GM21515 (cell line): ENCODE measurements at regions not wholly inside any gene's neighbourhood (a gene's known extent, or its start where the extent isn't known, plus 50 kb on each side); places are given as distances from the start of the nearest gene placed in this dataset.

Experiments
- ATAC-seq: cut with Tn5 transposase; IDR thresholded peaks from one replicate; pipeline ENCODE4 v1.9.1; 2021; ENCODE audit not compliant: unreplicated experiment

DNA sequence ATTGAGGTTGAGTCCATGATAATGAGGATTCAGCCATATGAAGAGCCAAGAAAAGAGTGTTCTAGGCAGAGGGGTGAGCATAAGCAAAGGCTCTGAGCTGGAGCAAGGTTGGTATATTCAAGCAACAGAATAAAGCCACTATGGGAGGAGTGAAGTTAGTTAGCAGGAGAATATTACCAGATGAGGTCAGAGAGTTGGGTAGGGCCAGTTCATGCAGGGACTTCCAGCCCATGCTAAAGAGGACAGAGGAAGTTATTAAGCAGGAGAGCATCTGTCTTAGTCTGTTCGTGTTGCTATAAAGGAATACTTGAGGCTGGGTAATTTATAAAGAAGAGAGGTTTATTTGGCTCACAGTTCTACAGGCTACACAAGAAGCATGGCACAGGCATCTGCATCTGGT is 57.1 kb upstream of the ATG10 start:
- no peak for ATAC-seq

DNA sequence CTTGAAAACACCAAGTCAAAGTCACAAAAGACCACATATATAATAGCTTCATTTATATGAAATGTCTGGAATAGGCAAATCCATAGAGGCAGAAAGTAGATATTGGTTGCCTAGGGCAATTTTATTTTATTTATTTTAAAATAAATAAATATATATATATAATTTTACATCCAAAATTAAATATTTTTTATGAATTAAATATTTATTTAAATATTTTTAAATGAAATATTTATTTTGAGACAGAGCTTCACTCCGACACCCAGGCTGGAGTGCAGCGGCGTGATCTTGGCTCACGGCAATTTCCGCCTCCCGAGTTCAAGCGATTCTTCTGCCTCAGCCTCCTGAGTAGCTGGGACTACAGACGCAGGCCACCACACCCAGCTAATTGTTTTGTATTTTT is 58.9 kb upstream of the ATG10 start:
- ATAC-seq = no peak

DNA sequence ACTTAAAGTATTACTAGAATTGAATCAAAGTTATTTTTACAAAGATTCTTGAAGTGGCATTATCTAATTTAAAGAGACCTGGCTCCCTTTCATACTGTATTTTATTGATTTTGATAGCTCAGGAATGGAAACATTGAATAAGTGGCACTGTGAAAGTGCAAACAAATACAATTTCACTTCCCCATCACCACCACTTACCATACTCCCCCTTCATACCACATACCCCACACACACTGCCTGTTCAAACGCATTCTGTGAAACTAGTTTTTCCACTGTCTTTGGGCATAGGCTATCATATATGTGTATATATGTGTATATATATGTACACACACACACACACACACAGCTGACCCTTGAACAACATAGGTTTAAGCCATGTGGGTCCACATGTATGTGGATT is 62.1 kb upstream of the ATG10 start:
- ATAC-seq = peak; percentile 48

DNA sequence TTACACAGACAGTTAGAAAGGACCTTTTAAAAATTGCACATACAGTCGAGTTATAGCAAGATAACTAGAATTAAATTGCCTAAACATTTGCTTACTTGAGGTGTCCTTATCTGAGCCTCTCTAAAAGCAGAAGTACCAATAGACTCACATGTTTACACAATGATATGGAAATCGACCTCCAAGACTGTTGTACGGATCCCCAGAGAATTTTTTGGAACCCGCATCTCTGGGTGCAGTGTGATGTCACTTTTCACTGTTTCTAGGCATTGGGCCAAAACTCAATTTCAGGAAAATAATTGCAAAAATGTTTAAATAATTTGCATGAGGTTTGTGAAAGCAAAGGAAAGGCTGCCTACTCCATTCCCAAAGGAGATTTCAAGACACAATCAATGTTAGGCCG is 63.1 kb upstream of the ATG10 start:
- ATAC-seq = no peak

DNA sequence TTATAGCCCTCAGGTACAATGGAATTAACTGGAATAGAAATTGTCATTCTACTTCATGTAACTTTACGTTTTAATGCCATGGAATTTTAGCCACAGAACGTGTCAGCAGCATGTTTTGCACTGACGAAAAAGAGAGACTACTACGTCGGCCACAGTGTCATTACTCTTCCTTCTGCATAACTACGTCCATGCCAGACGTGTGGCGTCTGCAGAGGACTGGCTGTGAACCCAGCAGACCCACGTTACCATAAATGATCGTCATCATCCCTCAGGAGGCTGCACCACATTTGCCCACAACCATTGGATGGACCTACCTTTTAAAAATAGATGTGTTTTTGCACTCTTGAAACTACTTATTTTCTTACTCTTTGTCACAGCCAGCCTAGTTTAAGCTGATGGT is 63.8 kb upstream of the ATG10 start:
- no peak for ATAC-seq

DNA sequence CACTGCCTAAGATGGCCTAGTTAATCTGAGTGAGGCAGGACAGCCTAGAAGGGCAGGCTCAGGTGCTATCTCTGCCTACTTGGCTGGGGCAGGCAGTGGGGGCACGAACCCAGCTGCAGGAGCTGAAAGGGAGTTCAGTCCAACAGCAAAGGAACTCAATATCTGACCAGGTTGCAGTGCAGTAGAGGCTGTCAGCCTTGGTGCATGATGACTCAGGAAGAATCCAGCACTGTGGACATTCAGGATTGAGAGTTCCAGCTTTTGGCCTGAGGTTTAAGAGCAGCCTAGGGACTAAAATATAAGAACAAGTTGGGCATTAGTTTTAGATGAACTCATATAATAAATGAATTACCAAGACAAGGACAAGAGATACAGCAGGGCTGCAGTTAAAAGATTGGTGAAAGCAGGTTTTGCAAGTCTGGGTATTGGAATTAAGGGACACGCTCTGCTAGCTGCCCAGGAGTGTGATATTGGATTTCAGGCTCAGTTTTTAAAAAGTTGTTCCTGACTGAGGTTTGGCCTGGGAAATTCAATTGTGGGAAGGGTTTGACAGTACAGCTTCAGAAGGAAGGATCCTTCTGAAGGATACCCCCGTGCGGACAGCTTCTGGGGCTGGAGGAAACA is 64.7 kb upstream of the ATG10 start:
- no peak for ATAC-seq

DNA sequence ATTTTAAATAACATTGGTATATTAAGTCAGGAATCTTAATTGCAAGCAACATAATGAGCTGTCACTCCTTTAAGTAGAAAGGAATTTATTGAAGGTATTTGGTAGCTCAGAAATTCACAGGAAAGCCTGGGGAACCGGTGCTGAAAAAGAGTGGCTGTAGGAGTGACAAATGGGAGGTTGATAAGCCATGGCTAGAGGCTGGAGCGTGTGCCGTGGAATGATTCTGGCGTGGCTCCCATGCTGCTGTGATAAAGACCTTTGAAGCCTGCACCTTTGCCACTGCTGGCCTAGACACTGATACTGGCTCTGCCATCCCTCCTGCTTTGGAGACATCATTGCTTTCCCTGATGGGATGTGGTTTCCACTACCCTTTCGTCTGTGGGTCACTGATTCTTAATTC is 65.7 kb upstream of the ATG10 start:
- ATAC-seq = no peak

DNA sequence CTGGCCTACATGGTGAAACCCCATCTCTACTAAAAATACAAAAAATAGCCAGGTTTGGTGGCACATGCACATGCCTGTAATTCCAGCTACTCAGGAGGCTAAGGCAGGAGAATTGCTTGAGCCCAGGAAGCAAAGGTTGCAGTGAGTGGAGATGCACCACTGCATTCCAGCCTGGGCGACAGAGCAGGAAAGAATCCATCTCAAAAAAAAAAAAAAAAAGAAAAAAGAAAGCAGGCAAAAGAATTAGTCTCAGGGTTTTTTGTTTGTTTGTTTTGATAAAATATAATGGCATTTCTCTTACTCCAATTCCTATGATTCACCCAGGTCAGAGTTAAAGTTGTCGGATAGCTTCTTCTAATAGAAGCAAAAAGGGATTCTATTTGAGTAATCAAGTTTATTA is 67.0 kb upstream of the ATG10 start:
- no peak for ATAC-seq

DNA sequence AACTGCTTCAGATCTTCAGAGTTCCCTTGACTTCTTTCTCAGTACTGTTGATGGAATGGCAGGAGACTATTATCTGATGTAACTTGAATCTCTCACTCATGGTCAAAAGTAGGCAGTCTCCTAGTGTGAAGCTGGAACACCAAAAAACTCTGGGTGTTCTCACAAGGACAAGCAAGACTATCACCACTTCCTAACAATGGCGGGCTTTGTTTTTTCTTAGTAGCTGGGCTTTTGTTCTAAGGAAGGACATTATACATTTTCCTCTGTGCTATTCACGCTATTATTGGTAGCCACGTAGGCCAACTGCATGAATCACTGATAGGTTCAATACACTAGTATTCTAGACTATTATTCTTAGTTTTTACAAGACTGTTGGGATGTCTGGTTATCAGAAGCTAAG is 67.7 kb upstream of the ATG10 start:
- no peak for ATAC-seq

DNA sequence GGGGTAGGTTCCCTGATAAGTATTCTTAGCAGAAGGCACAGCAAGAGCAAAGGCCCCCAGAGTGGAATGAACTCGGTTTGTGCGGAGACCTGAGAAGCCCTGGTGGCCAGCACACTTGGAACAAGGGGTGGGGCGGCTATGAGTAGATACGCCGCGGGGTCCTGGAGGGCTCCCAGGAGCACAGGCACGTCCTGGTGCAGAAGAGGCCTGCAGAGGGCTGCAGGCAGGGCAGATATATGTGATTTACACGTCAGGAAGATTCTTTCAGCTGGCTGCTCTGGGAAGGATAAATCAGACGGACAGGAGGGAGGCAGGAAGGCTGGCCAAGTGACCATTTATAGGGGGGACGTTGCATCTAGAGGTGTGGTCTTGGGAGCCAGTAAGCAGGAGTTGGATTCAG is 70.2 kb upstream of the ATG10 start:
- no peak for ATAC-seq

DNA sequence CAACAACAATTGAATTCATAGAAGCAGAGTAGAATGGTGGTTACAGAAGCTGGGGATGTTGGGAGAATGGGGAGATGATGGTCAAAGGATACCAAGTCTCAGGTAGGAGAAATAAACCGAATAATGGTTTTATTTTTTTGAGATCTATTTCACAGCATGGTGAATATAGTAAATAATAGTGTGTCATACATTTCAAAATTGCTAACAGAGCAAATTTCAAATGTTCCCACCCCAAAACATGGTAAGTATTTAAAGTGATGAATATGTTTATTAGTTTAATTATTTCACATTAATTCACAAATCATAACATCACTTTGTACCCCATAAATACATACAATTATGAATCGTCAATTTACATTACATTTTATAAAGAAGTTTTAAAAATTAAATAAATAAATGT is 72.7 kb upstream of the ATG10 start:
- no peak for ATAC-seq

DNA sequence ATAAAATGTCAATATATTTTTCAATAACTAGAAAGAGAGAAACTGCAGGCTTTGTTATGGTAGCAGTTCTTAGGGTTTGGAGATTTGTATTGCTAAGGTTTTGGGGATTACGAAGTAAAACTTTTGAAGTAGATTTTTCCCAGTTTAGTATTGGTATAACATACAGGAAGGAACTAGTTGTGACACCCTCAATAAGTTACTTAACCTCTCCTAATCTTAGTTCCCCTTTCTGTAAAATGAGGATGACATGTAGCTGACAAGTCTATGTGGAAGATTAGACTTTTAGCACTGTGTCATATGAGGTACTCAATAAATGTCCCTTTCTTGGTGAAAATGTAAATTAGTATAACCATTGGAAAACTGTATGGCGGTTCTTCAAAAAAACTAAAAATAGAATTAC is 73.4 kb upstream of the ATG10 start:
- ATAC-seq = no peak

DNA sequence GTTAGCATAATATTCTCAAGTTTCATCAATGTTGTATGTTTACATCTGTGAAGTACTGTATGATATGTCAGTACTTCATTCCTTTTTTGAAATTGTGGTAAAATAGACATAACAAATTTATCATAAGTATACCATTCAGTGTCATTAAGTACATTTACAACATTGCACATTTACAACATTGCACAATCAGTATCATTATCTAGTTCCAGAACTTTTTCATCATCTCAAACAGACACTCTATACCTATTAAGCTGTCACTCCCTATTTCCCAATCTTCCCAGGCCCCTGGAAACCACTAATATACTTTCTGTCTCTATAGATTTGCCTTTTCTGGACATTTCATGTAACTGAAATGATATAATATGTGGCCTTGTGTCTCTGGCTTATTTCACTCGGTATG is 75.1 kb upstream of the ATG10 start:
- ATAC-seq = no peak

DNA sequence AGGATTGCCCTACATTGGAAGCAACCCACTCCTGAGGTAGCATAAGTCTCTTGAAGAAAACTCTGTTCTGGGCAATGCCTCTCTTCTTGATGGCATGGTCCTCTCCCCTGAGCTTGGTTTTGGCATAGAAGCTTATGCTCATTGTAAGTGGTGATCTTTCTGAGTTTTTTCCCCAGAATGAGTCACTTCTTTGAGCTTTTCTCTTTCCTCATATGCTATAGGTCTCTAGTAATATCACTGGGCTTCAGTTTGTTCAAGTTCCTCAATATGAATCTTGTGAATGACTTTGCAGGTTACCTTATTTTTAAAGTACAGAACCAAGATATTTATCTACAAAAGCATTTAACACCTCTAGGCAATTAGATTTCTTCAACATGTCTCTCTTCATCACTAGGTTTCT is 76.5 kb upstream of the ATG10 start:
- no peak for ATAC-seq

DNA sequence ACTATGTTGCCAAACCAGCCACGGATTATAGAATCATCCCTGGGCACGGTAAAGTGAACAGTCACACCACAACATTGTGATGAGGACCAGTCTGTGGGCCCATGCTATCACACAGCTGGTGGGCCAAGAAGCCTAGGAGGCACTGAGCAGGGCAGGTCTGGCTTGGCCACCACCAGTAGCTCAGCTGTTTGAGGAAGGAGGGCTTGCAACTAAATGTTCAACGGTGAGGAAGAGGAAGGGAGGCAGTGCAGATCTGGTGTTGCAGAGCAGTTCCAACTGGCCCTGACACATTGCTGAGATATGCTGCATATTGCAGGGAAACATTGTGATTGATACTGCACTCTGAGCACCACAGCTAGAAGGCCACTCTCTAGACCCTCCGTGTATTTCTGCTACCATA is 77.9 kb upstream of the ATG10 start:
- no peak for ATAC-seq

DNA sequence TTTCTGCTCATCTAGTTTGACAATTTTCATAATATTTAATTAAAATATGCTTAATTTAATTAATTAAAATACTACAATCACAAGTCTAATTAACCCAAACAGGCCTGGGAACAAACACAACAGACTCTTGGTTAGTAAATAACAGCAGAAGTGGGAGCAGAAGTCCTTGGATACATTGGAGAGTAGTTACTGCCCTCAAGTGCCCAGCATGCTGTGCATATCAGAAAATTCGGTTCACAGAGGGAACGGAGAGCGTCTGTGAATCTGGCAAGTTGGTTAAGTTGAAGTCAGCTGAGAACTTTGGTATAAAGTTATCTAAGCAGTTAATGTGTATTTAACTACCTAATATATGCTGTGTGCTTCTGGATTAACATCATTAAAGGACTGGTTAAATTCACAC is 87.0 kb upstream of the ATG10 start:
- no peak for ATAC-seq

DNA sequence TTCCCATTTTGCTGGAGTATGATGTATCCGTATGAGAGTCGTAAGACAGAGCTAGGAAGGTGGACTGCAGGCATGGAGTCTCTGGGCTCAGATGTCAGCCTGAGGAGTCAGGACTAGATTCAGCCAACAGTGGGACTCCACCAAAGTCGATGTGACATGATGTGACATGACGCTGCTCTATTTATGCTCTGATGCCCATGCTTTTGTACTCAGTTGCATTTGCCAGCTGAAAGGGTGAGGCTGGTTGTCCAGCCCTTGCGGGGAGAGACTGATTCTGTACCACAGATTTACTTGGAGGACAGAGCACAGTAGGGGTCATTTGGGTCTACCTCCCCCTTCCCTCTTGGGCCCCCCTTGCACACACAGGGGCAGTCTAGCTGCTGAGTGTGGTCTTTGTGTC is 88.5 kb upstream of the ATG10 start:
- no peak for ATAC-seq

DNA sequence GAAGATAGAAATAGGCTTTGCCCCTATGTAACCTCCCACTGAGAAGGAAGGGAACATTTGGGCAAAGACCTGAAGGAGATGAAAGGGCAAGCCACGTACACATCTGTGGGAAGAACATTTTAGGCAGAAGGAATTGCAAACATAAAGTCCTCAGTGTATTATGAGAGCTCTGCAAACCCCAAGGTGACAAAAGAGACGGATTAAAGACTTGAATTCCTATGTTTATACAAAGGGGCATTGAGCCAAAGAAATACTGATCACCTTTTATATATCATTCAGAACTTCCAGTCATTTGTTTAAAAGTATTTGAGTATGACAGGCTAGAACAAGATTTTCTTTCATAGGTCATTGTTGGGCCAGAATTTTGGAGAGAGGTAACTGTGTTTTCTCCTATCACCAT is 90.2 kb upstream of the ATG10 start:
- no peak for ATAC-seq

DNA sequence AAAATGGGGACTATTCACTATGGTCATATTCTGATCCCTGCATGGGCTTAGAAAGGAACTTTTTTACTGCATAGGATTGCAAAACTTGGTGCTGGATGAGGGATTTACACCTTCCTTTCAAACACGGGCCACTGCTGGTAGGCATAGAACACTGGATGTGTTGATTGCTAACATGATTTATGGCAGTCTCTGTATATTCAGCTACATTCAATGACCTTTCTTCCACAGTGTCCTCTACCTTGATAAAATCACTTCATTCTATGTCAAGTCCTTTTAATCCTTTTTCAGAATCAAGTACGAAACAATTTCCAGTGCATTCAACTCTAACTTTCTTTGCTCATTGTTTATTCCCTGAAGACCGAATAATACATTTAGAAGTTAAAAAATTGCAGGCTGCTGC is 91.9 kb upstream of the ATG10 start:
- ATAC-seq = no peak

DNA sequence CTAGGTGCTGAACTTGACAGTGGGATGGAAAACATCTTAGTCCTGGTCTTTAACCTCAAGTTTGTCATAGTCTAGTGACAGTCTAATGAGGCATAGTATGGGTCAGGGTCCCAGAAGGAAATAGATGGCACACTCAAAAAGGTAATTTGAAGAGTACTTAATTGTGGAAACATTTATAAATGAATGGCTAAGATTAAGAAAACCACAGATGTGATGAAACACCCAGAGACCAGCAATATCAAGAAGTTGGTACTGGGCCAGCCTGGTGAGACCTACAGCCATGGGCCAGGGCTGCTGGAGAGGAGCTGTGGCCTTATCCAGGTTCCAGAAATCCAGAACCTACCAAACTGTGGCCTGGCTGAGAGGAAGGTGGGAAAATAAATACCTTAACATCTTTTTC is 93.5 kb upstream of the ATG10 start:
- no peak for ATAC-seq

DNA sequence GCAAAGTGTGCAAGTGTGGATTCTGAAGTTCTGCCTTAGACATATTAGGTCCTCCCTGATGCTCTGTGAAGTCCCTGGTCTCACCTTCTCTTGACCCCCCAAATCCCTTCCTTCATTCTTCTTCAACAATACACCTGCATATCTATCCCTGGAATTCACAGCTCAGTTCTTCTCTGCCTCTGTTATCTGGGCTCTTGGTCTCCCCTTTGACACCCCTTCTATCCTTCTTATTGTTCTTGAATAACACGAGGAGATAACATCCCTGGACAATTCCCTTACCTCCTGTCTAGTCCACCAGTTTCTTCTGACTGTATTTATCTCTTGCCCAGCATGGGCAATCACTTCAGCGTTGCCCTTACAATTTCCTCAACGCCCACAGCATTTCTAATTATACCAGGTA is 104.8 kb upstream of the ATG10 start:
- ATAC-seq = no peak

DNA sequence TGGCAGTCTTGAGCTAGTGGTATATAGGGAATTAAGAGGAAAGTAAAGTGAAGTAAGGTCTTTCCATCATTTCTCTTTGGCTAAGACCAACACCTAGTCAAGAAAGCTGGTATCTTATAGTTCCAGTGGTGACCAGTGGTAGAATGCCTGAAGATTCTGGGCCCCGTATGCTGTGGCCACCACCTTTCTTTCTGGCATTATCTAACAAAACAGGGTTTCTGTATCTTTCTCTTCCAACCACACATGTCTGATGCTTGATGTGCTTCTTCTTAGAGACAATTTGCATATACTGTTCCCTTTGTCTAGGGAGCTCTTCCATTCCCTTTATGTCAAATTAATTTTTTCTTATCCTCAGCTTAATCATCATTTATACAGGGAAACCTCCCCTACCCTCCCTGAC is 109.9 kb upstream of the SSBP2 start:
- ATAC-seq = no peak

DNA sequence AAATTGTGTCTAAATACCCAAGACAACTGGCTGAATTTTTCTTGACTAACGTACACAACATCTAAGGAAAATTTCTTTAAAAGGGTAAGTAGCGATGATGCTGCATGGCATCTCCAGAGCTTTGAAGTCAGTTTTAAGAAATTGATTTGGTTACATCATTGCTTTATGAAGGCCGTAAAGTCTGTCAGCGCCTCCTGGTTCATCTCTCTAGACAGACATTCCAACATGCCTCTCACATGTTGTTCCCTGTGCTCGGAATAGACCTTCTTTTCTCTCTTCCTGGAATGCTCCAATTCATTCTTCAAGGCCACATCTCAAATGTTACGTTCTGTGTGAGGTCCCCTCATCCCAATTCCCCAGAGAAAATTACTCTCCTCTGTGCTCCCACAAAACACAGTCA is 108.7 kb upstream of the SSBP2 start:
- ATAC-seq = no peak
